Peyer's patch (tissue), 4 donors: ENCODE measurements at regions not wholly inside any gene's neighbourhood (a gene's known extent, or its start where the extent isn't known, plus 50 kb on each side); places are given as distances from the start of the nearest gene placed in this dataset.

Experiments used
- CTCF ChIP-seq, 6 experiments: fragments of 450-650 bp in 4 of 6; fragments of 200-600 bp in 2 of 6; sonication (generic) in 1 of 6; IDR thresholded peaks; one replicate each; pipeline ENCODE4 v1.5.1; 2017 to 2019; ENCODE audit warnings: antibody characterized with exemption in 6 of 6, mild to moderate bottlenecking in 3 of 6, moderate library complexity in 1 of 6
- POLR2A ChIP-seq, 2 donors: fragments of 450-650 bp; IDR thresholded peaks; one replicate each; pipeline ENCODE4 v1.5.1; 2017; ENCODE audit warnings: antibody characterized with exemption in 2 of 2, mild to moderate bottlenecking in 2 of 2, moderate library complexity in 2 of 2

- TF ChIP-seq CTCF (IDR thresholded peaks at IDR 0.05) (no peak), POLR2A (IDR thresholded peaks at IDR 0.05) (no peak)
Measured at GRCh38 chr2:204415406-204416181, 129.7 kb upstream of the PARD3B start.
